ENCODE measurements at regions not wholly inside any gene's neighbourhood (a gene's known extent, or its start where the extent isn't known, plus 50 kb on each side); places are given as distances from the start of the nearest gene placed in this dataset.

GRCh38 chr5:109956884-109957283 lies 267.2 kb downstream of the MAN2A1 start:
- TF ChIP-seq SIN3A (IDR thresholded peaks at IDR 0.05; ENCODE audit: low read depth) (no peak), RAD21 (IDR thresholded peaks at IDR 0.05; ENCODE audit: low read depth) (no peak), FOSL1 (IDR thresholded peaks at IDR 0.05; ENCODE audit: low read depth) (no peak), CTCF (IDR thresholded peaks at IDR 0.05 in 2 of 3, conservative IDR thresholded peaks at IDR 0.05 in 1 of 3; ENCODE audit: borderline replicate concordance in 1 of 3, insufficient read depth in 1 of 3, low read depth in 2 of 3, low read length in 2 of 3) (no peak), EZH2 (IDR thresholded peaks at IDR 0.05) (no peak)
- TF ChIP-seq, protein P1, sequence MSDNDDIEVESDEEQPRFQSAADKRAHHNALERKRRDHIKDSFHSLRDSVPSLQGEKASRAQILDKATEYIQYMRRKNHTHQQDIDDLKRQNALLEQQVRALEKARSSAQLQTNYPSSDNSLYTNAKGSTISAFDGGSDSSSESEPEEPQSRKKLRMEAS (IDR thresholded peaks at IDR 0.05) = no peak
